Fibroblast of skin of abdomen (primary cell): ENCODE measurements at regions not wholly inside any gene's neighbourhood (a gene's known extent, or its start where the extent isn't known, plus 50 kb on each side); places are given as distances from the start of the nearest gene placed in this dataset.

Experiments used
- DNase-seq: peaks from one replicate; pipeline ENCODE4 v3.0.0-alpha.2; 2013

- DNase-seq = no peak
These were observed 57.5 kb downstream of the OSR1 start for GRCh38 chr2:19300961-19301360.

GRCh38 chr2:19299522-19299921 lies 58.9 kb downstream of the OSR1 start:
- peak; percentile 6 for DNase-seq

GRCh38 chr2:19299032-19299431 lies 59.4 kb downstream of the OSR1 start:
- peak; percentile 2 for DNase-seq

GRCh38 chr2:19297716-19298115 lies 60.7 kb downstream of the OSR1 start:
- DNase-seq = no peak

GRCh38 chr2:19295998-19296502 lies 62.4 kb downstream of the OSR1 start:
- DNase-seq = no peak

GRCh38 chr2:19292007-19292406 lies 66.4 kb downstream of the OSR1 start:
- no peak for DNase-seq

- no peak for DNase-seq
These were observed 70.1 kb downstream of the OSR1 start for GRCh38 chr2:19288291-19288690.

- DNase-seq = no peak
These were observed 71.1 kb downstream of the OSR1 start for GRCh38 chr2:19287324-19287723.

- DNase-seq = no peak
These were observed 76.1 kb downstream of the OSR1 start for GRCh38 chr2:19282305-19282704.

- DNase-seq = no peak
These were observed 84.0 kb downstream of the OSR1 start for GRCh38 chr2:19274439-19274838.

GRCh38 chr2:19272941-19273470 lies 85.4 kb downstream of the OSR1 start:
- no peak for DNase-seq

- DNase-seq = no peak
These were observed 86.4 kb downstream of the OSR1 start for GRCh38 chr2:19272039-19272438.

GRCh38 chr2:19264852-19265251 lies 93.6 kb downstream of the OSR1 start:
- no peak for DNase-seq

GRCh38 chr2:19262150-19262549 lies 96.3 kb downstream of the OSR1 start:
- DNase-seq = no peak

GRCh38 chr2:19261061-19261460 lies 97.4 kb downstream of the OSR1 start:
- no peak for DNase-seq

- peak; percentile 90 for DNase-seq
These were observed 102.3 kb downstream of the OSR1 start for GRCh38 chr2:19256121-19256601.

GRCh38 chr2:19255481-19255880 lies 102.9 kb downstream of the OSR1 start:
- DNase-seq = no peak

- DNase-seq = no peak
These were observed 106.9 kb downstream of the OSR1 start for GRCh38 chr2:19251554-19251953.

- DNase-seq = no peak
These were observed 107.5 kb downstream of the OSR1 start for GRCh38 chr2:19250906-19251305.

- DNase-seq = no peak
These were observed 111.2 kb downstream of the OSR1 start for GRCh38 chr2:19247186-19247585.

- no peak for DNase-seq
These were observed 111.9 kb downstream of the OSR1 start for GRCh38 chr2:19246496-19246895.

- DNase-seq = no peak
These were observed 113.7 kb downstream of the OSR1 start for GRCh38 chr2:19244460-19245363.

GRCh38 chr2:19238440-19239060 lies 119.9 kb downstream of the OSR1 start:
- DNase-seq = no peak
